ENCODE measurements at regions not wholly inside any gene's neighbourhood (a gene's known extent, or its start where the extent isn't known, plus 50 kb on each side); places are given as distances from the start of the nearest gene placed in this dataset.

DNA sequence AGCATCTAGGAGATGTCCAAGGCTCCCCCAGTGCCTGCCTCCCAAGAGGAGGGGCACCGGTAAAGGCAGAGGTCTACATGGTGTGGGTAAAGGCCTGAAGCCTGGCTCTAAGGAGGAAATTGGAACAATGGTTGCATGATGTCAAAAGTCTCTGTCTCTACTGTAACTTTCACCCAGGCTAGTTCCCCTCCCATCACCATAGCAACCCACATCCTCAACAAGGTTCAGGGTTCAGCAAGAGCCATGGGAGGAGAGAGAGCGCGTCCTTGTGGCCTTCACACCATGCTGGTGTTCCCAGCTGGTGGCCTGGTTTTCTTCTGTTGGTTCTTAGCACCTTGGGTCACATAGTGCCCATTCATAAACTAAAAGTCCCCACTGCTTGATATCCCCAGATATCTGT is 196.7 kb upstream of the CDH5 start:
- TF ChIP-seq, protein P1, sequence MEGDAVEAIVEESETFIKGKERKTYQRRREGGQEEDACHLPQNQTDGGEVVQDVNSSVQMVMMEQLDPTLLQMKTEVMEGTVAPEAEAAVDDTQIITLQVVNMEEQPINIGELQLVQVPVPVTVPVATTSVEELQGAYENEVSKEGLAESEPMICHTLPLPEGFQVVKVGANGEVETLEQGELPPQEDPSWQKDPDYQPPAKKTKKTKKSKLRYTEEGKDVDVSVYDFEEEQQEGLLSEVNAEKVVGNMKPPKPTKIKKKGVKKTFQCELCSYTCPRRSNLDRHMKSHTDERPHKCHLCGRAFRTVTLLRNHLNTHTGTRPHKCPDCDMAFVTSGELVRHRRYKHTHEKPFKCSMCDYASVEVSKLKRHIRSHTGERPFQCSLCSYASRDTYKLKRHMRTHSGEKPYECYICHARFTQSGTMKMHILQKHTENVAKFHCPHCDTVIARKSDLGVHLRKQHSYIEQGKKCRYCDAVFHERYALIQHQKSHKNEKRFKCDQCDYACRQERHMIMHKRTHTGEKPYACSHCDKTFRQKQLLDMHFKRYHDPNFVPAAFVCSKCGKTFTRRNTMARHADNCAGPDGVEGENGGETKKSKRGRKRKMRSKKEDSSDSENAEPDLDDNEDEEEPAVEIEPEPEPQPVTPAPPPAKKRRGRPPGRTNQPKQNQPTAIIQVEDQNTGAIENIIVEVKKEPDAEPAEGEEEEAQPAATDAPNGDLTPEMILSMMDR (IDR thresholded peaks at IDR 0.05; ENCODE audit: low read depth, low read length): no peak
- H3K4me3 ChIP-seq (ENCODE audit: low read depth, low read length): no peak overlapping the region

DNA sequence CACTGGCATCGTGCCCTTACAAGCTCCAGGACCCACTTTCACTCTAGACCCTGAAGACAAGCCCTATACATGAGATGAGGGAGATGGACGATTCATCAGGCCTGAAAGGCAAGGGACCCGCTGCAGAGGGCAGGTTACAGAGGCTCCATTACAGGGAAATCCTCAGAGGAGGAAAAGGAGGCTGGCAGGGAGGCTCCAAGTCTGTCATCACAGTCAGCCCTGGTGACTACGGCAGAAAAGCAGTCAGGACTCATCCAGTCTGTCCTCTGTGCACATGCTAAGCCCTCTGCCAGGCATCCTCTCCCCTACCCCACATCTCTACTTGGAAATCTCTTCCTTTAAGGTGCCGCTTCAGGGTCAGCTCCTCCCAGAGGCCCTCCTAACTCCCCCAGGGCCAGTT is 197.7 kb upstream of the CDH5 start:
- TF ChIP-seq, protein P1 (IDR thresholded peaks at IDR 0.05; ENCODE audit: low read depth, low read length): no peak
- no peak overlapping the region for H3K4me3 ChIP-seq (ENCODE audit: low read depth, low read length)

GRCh38 chr16:66167564-66168291 is 198.8 kb upstream of the CDH5 start:
- TF ChIP-seq, protein P1 (IDR thresholded peaks at IDR 0.05; ENCODE audit: low read depth, low read length): peak; percentile 35; the same call in 1 of the 2 replicates
- H3K4me3 ChIP-seq (ENCODE audit: low read depth, low read length): no peak overlapping the region

GRCh38 chr16:66166490-66166889 is 200.0 kb upstream of the CDH5 start:
- TF ChIP-seq, protein P1 (IDR thresholded peaks at IDR 0.05; ENCODE audit: low read depth, low read length): no peak
- no peak overlapping the region for H3K4me3 ChIP-seq (ENCODE audit: low read depth, low read length)

DNA sequence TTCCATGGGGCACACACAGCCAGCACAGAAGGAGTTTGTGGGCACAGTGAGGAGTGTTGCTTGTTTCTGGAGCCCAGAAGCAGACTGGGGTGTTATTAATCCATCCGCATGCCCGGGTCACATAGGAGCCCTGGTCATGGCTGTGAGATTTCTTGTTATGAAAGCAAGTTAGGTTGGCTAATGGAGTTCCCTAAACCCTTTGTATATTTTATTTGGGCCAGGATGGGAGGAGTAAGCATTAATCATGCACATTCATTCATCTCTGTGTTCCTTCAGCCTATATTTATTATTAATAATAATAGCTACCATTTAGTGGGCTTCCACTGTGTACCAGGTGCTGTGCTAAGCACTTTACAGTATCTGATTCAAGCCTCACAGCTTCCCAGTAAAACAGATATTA is 200.6 kb upstream of the CDH5 start:
- H3K4me3 ChIP-seq (ENCODE audit: low read depth, low read length): no peak overlapping the region
- TF ChIP-seq, protein P1 (IDR thresholded peaks at IDR 0.05; ENCODE audit: low read depth, low read length): no peak

DNA sequence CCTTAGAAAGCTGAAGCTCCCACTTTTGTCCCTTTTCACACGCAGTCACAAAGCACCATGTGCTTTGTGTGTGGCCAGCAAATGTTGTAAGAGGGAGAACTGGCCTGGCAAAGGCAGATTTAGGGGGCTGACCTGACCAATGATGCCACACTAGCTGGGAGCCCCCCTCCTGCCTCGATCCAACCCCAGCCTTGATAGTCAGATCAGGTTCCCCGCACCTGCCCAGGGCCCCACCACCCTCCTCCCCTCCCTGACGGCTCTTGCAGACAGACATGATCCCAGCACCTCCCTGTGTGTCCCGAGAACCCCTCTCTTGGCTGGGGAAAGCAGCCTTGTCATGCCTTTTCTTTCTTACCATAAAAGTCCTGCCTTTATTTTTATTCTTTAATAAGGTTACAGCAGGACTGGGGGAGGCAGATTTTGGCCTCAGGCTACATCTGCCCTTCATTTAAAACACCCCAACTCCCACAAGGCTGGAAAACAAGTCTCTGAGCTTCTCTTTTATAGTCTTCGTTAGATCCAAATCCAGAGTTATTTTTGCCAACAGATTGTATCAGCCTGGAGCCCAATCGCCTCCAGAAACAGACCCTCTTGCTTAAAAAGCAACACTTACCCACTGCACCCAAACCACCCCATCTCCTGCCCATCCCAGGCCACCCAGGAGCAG is 201.8 kb upstream of the CDH5 start:
- TF ChIP-seq, protein P1 (IDR thresholded peaks at IDR 0.05; ENCODE audit: low read depth, low read length): no peak
- H3K4me3 ChIP-seq (ENCODE audit: low read depth, low read length): no peak overlapping the region

DNA sequence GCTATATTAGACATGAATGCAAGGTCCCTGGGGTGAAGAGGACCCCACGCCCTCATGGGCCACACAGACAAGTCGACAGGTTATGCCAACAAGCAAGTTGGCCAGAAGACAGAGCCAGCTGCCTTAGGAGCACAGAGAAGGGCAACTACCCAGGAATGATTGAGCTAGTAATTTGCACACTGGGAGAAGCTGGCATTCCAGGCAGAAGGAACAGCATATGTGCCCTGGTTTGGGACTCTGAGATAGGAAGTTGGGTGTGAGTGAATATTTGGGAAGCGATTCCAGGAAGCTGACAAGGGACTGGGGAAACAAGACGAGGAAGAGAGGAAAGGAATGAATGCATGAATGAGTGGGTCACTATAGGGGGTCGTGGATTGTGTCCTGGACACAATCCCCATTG is 203.7 kb upstream of the CDH5 start:
- H3K4me3 ChIP-seq (ENCODE audit: low read depth, low read length): no peak overlapping the region
- TF ChIP-seq, protein P1 (IDR thresholded peaks at IDR 0.05; ENCODE audit: low read depth, low read length): no peak
